ENCODE measurements at regions not wholly inside any gene's neighbourhood (a gene's known extent, or its start where the extent isn't known, plus 50 kb on each side); places are given as distances from the start of the nearest gene placed in this dataset.

- H3K4me3 ChIP-seq (ENCODE audit: low read depth, low read length) = no peak overlapping the region
- DNase-seq (ENCODE audit: low read depth) = peak; percentile 38
- peak; percentile 78 for TF ChIP-seq CTCF (IDR thresholded peaks at IDR 0.05; ENCODE audit: insufficient read depth, low read depth, low read length)
Measured at GRCh38 chr11:15770798-15771414, 585.4 kb downstream of the SOX6 start.

GRCh38 chr11:15772547-15772946 is 583.8 kb downstream of the SOX6 start:
- DNase-seq (ENCODE audit: low read depth) = no peak
- TF ChIP-seq CTCF (IDR thresholded peaks at IDR 0.05; ENCODE audit: insufficient read depth, low read depth, low read length) = no peak
- H3K4me3 ChIP-seq (ENCODE audit: low read depth, low read length) = no peak overlapping the region

- TF ChIP-seq CTCF (IDR thresholded peaks at IDR 0.05; ENCODE audit: insufficient read depth, low read depth, low read length) = no peak
- DNase-seq (ENCODE audit: low read depth) = no peak
- H3K4me3 ChIP-seq (ENCODE audit: low read depth, low read length) = no peak overlapping the region
Measured at GRCh38 chr11:15772981-15773380, 583.4 kb downstream of the SOX6 start.

GRCh38 chr11:15773476-15774387 is 582.6 kb downstream of the SOX6 start:
- no peak for DNase-seq (ENCODE audit: low read depth)
- TF ChIP-seq CTCF (IDR thresholded peaks at IDR 0.05; ENCODE audit: insufficient read depth, low read depth, low read length) = no peak
- no peak overlapping the region for H3K4me3 ChIP-seq (ENCODE audit: low read depth, low read length)

- TF ChIP-seq CTCF (IDR thresholded peaks at IDR 0.05; ENCODE audit: insufficient read depth, low read depth, low read length) = no peak
- peak; percentile 14 for DNase-seq (ENCODE audit: low read depth)
- no peak overlapping the region for H3K4me3 ChIP-seq (ENCODE audit: low read depth, low read length)
Measured at GRCh38 chr11:15774388-15774939, 581.9 kb downstream of the SOX6 start.

- no peak overlapping the region for H3K4me3 ChIP-seq (ENCODE audit: low read depth, low read length)
- DNase-seq (ENCODE audit: low read depth) = no peak
- TF ChIP-seq CTCF (IDR thresholded peaks at IDR 0.05; ENCODE audit: insufficient read depth, low read depth, low read length) = no peak
Measured at GRCh38 chr11:15775015-15775541, 581.3 kb downstream of the SOX6 start.
